Caco-2 (cell line): ENCODE measurements at regions not wholly inside any gene's neighbourhood (a gene's known extent, or its start where the extent isn't known, plus 50 kb on each side); places are given as distances from the start of the nearest gene placed in this dataset.

Experiments used
- BruUV-seq: library from RNA; stranded (reverse); fragments of 400-500 nt; replicated peaks from 2 replicates; lab custom pipeline; 2021; lab: Mats Ljungman, UMichigan
- CTCF ChIA-PET: fragments of 300-600 bp; sonication (Branson Sonifier 250); formaldehyde crosslinking; loops from one replicate; lab custom pipeline; 2022; ENCODE audit warnings: antibody characterized with exemption; lab: Charles Lee
- POLR2A ChIA-PET: fragments of 300-600 bp; sonication (Branson Sonifier 250); formaldehyde crosslinking; loops from one replicate; lab custom pipeline; 2022; ENCODE audit warnings: antibody characterized with exemption; lab: Charles Lee
- DNase-seq, 2 experiments: peaks; one replicate each; pipeline versions ENCODE4 v3.0.0 to v3.0.0-alpha.2; 2020 to 2022
- H3K27me3 ChIP-seq: replicated peaks from 2 replicates; pipeline ENCODE4 v1.6.0; 2011; ENCODE audit warnings: low read length; ENCODE audit not compliant: control insufficient read depth, insufficient read depth
- H3K36me3 ChIP-seq: 2 replicates; pipeline ENCODE4 v1.5.1; 2011; ENCODE audit warnings: low read length; ENCODE audit not compliant: control insufficient read depth, insufficient read depth
- H3K4me1 ChIP-seq: fragments of 250-450 bp; sonication (Bioruptor Pico); 2 replicates; pipeline ENCODE4 v1.5.1; 2020; ENCODE audit warnings: mild to moderate bottlenecking
- H3K4me3 ChIP-seq: 2 replicates; pipeline ENCODE4 v1.5.1; 2011; ENCODE audit warnings: low read depth, mild to moderate bottlenecking, control low read depth, low read length
- H3K9me3 ChIP-seq: fragments of 250-450 bp; sonication (Bioruptor Pico); 2 replicates; pipeline ENCODE4 v1.5.1; 2020; ENCODE audit warnings: mild to moderate bottlenecking, moderate library complexity
- H3K27ac Mint-ChIP-seq: one replicate; pipeline ENCODE4 v1.8.0; 2022; ENCODE audit warnings: mixed read lengths; ENCODE audit not compliant: unreplicated experiment
- H3K27me3 Mint-ChIP-seq: one replicate; pipeline ENCODE4 v1.8.0; 2022; ENCODE audit warnings: mixed read lengths; ENCODE audit not compliant: insufficient read depth, unreplicated experiment
- H3K36me3 Mint-ChIP-seq: one replicate; pipeline ENCODE4 v1.8.0; 2022; ENCODE audit warnings: mild to moderate bottlenecking, mixed read lengths; ENCODE audit not compliant: insufficient read depth, unreplicated experiment
- H3K4me1 Mint-ChIP-seq: one replicate; pipeline ENCODE4 v1.8.0; 2022; ENCODE audit warnings: low read depth, mixed read lengths; ENCODE audit not compliant: unreplicated experiment
- H3K4me3 Mint-ChIP-seq: one replicate; pipeline ENCODE4 v1.8.0; 2022; ENCODE audit warnings: mild to moderate bottlenecking, moderate library complexity, mixed read lengths; ENCODE audit not compliant: unreplicated experiment
- H3K9me3 Mint-ChIP-seq: one replicate; pipeline ENCODE4 v1.8.0; 2022; ENCODE audit warnings: mixed read lengths; ENCODE audit not compliant: unreplicated experiment
- intact Hi-C: fragments of 100-400 bp; cut with micrococcal nuclease; formaldehyde crosslinking; loops from one replicate; pipeline ENCODE4 v1.10.0; 2022; ENCODE audit not compliant: unreplicated experiment
- TF ChIP-seq, protein P1 (sequence below), 2 experiments: fragments of 200-600 bp in 1 of 2; IDR thresholded peaks; 1 replicate in 1 of 2; 2 replicates in 1 of 2; pipeline versions ENCODE4 v1.5.1 to v1.8.0; 2011 to 2022; ENCODE audit warnings: antibody characterized with exemption in 1 of 2, control low read depth in 1 of 2, inconsistent platforms in 1 of 2, low read depth in 1 of 2, low read length in 1 of 2, mild to moderate bottlenecking in 1 of 2, moderate library complexity in 1 of 2; ENCODE audit not compliant: insufficient read depth in 1 of 2, severe bottlenecking in 1 of 2, unreplicated experiment in 1 of 2

DNA sequence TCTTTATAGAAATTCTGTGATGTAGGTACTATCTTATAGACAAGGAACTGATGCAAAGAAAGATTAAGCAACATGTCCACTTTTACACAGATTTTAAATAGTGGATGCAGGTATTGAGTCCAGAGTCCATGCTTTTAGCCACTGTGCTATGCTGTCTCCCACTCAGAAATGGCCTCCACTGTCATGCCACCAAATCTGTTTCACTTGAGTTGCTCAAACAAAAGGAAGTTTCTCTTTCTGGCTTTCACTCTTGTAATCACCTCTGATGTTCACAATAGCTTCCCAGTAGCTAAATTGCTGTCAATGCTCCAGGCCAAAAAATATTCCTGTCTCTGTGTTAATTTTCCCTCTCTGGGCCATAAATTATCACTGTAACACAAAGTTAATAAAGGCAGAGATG, 77.0 kb upstream of the RASA1 start:
- no TSS peak for BruUV-seq
- H3K4me3 Mint-ChIP-seq = no peak overlapping the region
- no peaks in the 10 kb centered on the region for H3K27me3 ChIP-seq

DNA sequence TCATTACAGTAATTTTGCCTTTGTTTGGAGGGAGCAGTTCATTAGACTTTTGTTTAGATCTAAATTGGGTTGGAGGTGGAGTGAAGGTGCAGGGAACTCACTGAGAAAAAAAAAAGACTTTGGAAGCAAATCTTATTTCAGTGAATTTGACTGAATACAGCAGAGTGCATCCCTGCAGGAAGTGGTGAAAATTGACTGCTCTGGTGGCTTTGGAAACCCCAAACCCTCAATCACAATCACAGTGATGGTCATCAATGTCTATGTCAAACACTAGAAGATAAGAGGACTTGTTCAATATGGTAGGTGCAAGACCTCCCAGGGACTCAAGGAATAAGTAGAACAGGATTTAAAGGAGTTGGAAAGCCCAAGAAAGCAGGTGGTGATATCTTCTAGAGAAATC, 76.0 kb upstream of the RASA1 start:
- no peak overlapping the region for H3K27ac Mint-ChIP-seq
- Histone ChIP-seq H3K36me3 (no peaks in the 10 kb centered on the region), H3K27me3 (no peaks in the 10 kb centered on the region; the same call in 1 of the 2 replicates), H3K4me3 (no peak overlapping the region), H3K4me1 (no peaks in the 10 kb centered on the region), H3K9me3 (no peaks in the 10 kb centered on the region)
- H3K4me1 Mint-ChIP-seq = no peaks in the 10 kb centered on the region
- no peak for DNase-seq
- H3K4me3 Mint-ChIP-seq = no peak overlapping the region
- H3K27me3 Mint-ChIP-seq = peaks cover 4% of the 10 kb centered on the region
- no TSS peak for BruUV-seq
- H3K9me3 Mint-ChIP-seq = no peaks in the 10 kb centered on the region
- intact Hi-C loops = no loop called here
- TF ChIP-seq, protein P1, sequence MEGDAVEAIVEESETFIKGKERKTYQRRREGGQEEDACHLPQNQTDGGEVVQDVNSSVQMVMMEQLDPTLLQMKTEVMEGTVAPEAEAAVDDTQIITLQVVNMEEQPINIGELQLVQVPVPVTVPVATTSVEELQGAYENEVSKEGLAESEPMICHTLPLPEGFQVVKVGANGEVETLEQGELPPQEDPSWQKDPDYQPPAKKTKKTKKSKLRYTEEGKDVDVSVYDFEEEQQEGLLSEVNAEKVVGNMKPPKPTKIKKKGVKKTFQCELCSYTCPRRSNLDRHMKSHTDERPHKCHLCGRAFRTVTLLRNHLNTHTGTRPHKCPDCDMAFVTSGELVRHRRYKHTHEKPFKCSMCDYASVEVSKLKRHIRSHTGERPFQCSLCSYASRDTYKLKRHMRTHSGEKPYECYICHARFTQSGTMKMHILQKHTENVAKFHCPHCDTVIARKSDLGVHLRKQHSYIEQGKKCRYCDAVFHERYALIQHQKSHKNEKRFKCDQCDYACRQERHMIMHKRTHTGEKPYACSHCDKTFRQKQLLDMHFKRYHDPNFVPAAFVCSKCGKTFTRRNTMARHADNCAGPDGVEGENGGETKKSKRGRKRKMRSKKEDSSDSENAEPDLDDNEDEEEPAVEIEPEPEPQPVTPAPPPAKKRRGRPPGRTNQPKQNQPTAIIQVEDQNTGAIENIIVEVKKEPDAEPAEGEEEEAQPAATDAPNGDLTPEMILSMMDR (IDR thresholded peaks at IDR 0.05; ENCODE audit: insufficient read depth in 1 of 2, low read depth in 1 of 2, low read length in 1 of 2, severe bottlenecking in 1 of 2, unreplicated experiment in 1 of 2) = no peak
- ChIA-PET CTCF (no interaction called here), POLR2A (no interaction called here)
- no peaks in the 10 kb centered on the region for H3K36me3 Mint-ChIP-seq

More for the DNA sequence above, 77.0 kb upstream of the RASA1 start:
- CTCF ChIA-PET = no interaction called here
- no peaks in the 10 kb centered on the region for H3K36me3 Mint-ChIP-seq
- Histone ChIP-seq H3K9me3 (no peaks in the 10 kb centered on the region), H3K36me3 (no peaks in the 10 kb centered on the region), H3K4me3 (no peak overlapping the region), H3K4me1 (no peaks in the 10 kb centered on the region)
- DNase-seq = no peak
- no peaks in the 10 kb centered on the region for H3K9me3 Mint-ChIP-seq
- no peak overlapping the region for H3K27ac Mint-ChIP-seq
- H3K27me3 Mint-ChIP-seq = peaks cover 4% of the 10 kb centered on the region
- POLR2A ChIA-PET = no interaction called here
- intact Hi-C loops = no loop called here
- H3K4me1 Mint-ChIP-seq = no peaks in the 10 kb centered on the region
- TF ChIP-seq, protein P1 (IDR thresholded peaks at IDR 0.05; ENCODE audit: insufficient read depth in 1 of 2, low read depth in 1 of 2, low read length in 1 of 2, severe bottlenecking in 1 of 2, unreplicated experiment in 1 of 2) = no peak

DNA sequence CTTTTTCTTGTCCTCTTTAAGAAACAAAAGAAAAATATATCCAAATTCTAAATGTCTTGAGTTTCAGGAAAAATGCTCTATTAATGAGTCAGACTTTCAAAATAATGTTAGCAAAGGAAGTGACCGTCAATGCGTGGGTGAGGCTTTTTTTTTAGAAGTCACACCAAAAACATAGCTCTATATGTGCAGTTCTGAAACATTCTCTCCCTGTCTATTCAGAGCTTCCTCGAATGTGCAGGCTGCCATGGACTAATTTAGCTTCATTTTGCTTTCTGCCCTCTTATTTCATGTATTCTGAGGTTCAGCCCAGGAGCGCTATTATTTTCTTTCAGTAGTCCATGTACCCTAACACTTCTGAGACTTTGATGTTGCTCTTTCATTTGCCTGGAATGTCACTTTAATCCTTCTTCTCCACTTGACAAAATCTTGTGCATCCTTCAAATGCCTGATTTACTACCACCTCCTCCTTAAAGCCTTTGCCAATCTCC, 72.5 kb upstream of the RASA1 start:
- H3K9me3 Mint-ChIP-seq = no peaks in the 10 kb centered on the region
- BruUV-seq = no TSS peak
- Histone ChIP-seq H3K4me3 (no peak overlapping the region), H3K4me1 (no peaks in the 10 kb centered on the region), H3K27me3 (no peaks in the 10 kb centered on the region; the same call in 1 of the 2 replicates), H3K36me3 (no peaks in the 10 kb centered on the region), H3K9me3 (no peaks in the 10 kb centered on the region)
- no peak overlapping the region for H3K4me3 Mint-ChIP-seq
- H3K36me3 Mint-ChIP-seq = no peaks in the 10 kb centered on the region
- no peak overlapping the region for H3K27ac Mint-ChIP-seq
- no peaks in the 10 kb centered on the region for H3K27me3 Mint-ChIP-seq
- no peaks in the 10 kb centered on the region for H3K4me1 Mint-ChIP-seq
- TF ChIP-seq, protein P1 (IDR thresholded peaks at IDR 0.05; ENCODE audit: insufficient read depth in 1 of 2, low read depth in 1 of 2, low read length in 1 of 2, severe bottlenecking in 1 of 2, unreplicated experiment in 1 of 2) = no peak
- intact Hi-C loops = no loop called here
- POLR2A ChIA-PET = no interaction called here
- CTCF ChIA-PET = no interaction called here
- DNase-seq = no peak
